ENCODE measurements at regions not wholly inside any gene's neighbourhood (a gene's known extent, or its start where the extent isn't known, plus 50 kb on each side); places are given as distances from the start of the nearest gene placed in this dataset.
A peak's percentile ranks its signal among the peaks of the same experiment; 100 is the strongest.

- no peak for ATAC-seq (ENCODE audit: insufficient read depth, low FRiP score)
- H3K36me3 ChIP-seq (ENCODE audit: control insufficient read depth in 4 of 4, insufficient read depth in 4 of 4, low read length in 4 of 4), result no peaks in the 10 kb centered on the region
- no peak overlapping the region for H3K4me3 ChIP-seq
- 73 to 76% methylated on average over 9 of the region's 9 CpGs for WGBS, 2 donors
- no peaks in the 10 kb centered on the region for H3K27me3 ChIP-seq (ENCODE audit: control insufficient read depth in 3 of 3, insufficient read depth in 3 of 3, low read length in 2 of 3)
- TF ChIP-seq CTCF (IDR thresholded peaks at IDR 0.05; ENCODE audit: control extremely low read depth, extremely low read depth), result no peak
- no peak overlapping the region for H3K9ac ChIP-seq (ENCODE audit: insufficient read depth in 1 of 2, low read length in 2 of 2)
- H3K27ac ChIP-seq (ENCODE audit: low read depth in 1 of 2, low read length in 1 of 2), result peak overlapping the region; percentile 5 to 54
- no peaks in the 10 kb centered on the region for H3K9me3 ChIP-seq (ENCODE audit: control insufficient read depth in 4 of 4, insufficient read depth in 3 of 4, low read length in 3 of 4)
- peaks cover 0 to 10% (median 0%) of the 10 kb centered on the region in 5 donors for H3K4me1 ChIP-seq (ENCODE audit: control insufficient read depth in 5 of 5, insufficient read depth in 5 of 5, low read length in 5 of 5)
- DNase-seq, result no peak
These were observed 83.3 kb upstream of the TANK start for GRCh38 chr2:161076936-161077335.

GRCh38 chr2:161077367-161078210, 82.6 kb upstream of the TANK start:
- H3K27me3 ChIP-seq (ENCODE audit: control insufficient read depth in 3 of 3, insufficient read depth in 3 of 3, low read length in 2 of 3), result no peaks in the 10 kb centered on the region
- H3K27ac ChIP-seq (ENCODE audit: low read depth in 1 of 2, low read length in 1 of 2), result peak overlapping the region; percentile 68
- H3K9ac ChIP-seq (ENCODE audit: insufficient read depth in 1 of 2, low read length in 2 of 2), result no peak overlapping the region
- 18 to 29% methylated on average over 5 of the region's 5 CpGs for WGBS, 2 donors
- H3K4me3 ChIP-seq, result no peak overlapping the region
- DNase-seq, result peak in 2 of 3 donors; percentile 53 to 66
- no peaks in the 10 kb centered on the region for H3K9me3 ChIP-seq (ENCODE audit: control insufficient read depth in 4 of 4, insufficient read depth in 3 of 4, low read length in 3 of 4)
- ATAC-seq (ENCODE audit: insufficient read depth, low FRiP score), result peak; percentile 74
- no peak for TF ChIP-seq CTCF (IDR thresholded peaks at IDR 0.05; ENCODE audit: control extremely low read depth, extremely low read depth)
- H3K36me3 ChIP-seq (ENCODE audit: control insufficient read depth in 4 of 4, insufficient read depth in 4 of 4, low read length in 4 of 4), result no peaks in the 10 kb centered on the region
- peaks cover 0 to 10% (median 0%) of the 10 kb centered on the region in 5 donors for H3K4me1 ChIP-seq (ENCODE audit: control insufficient read depth in 5 of 5, insufficient read depth in 5 of 5, low read length in 5 of 5)

- ATAC-seq (ENCODE audit: insufficient read depth, low FRiP score), result no peak
- H3K9ac ChIP-seq (ENCODE audit: insufficient read depth in 1 of 2, low read length in 2 of 2), result no peak overlapping the region
- no peaks in the 10 kb centered on the region for H3K9me3 ChIP-seq (ENCODE audit: control insufficient read depth in 4 of 4, insufficient read depth in 3 of 4, low read length in 3 of 4)
- peaks cover 0 to 10% (median 0%) of the 10 kb centered on the region in 5 donors for H3K4me1 ChIP-seq (ENCODE audit: control insufficient read depth in 5 of 5, insufficient read depth in 5 of 5, low read length in 5 of 5)
- H3K27ac ChIP-seq (ENCODE audit: low read depth in 1 of 2, low read length in 1 of 2), result peak overlapping the region; percentile 68
- no peaks in the 10 kb centered on the region for H3K27me3 ChIP-seq (ENCODE audit: control insufficient read depth in 3 of 3, insufficient read depth in 3 of 3, low read length in 2 of 3)
- TF ChIP-seq CTCF (IDR thresholded peaks at IDR 0.05; ENCODE audit: control extremely low read depth, extremely low read depth), result no peak
- no peak for DNase-seq
- H3K36me3 ChIP-seq (ENCODE audit: control insufficient read depth in 4 of 4, insufficient read depth in 4 of 4, low read length in 4 of 4), result no peaks in the 10 kb centered on the region
- 16 to 55% methylated on average over 2 of the region's 2 CpGs for WGBS, 2 donors
- H3K4me3 ChIP-seq, result no peak overlapping the region
These were observed 82.1 kb upstream of the TANK start for GRCh38 chr2:161078211-161078539.
